H1 (cell line): ENCODE measurements at regions not wholly inside any gene's neighbourhood (a gene's known extent, or its start where the extent isn't known, plus 50 kb on each side); places are given as distances from the start of the nearest gene placed in this dataset.

Experiments
- CTCF ChIA-PET: fragments of 300-600 bp; sonication (Branson Sonifier 250); formaldehyde crosslinking; loops from one replicate; lab custom pipeline; 2021; ENCODE audit not compliant: partially characterized antibody; lab: Charles Lee
- POLR2A ChIA-PET: fragments of 300-600 bp; sonication (Branson Sonifier 250); formaldehyde crosslinking; loops from one replicate; lab custom pipeline; 2021; ENCODE audit warnings: inconsistent platforms; ENCODE audit not compliant: partially characterized antibody; lab: Charles Lee
- DNase-seq, 2 experiments: peaks; one replicate each; pipeline versions ENCODE4 v3.0.0 to v3.0.0-alpha.2; 2010 to 2022; ENCODE audit warnings: low spot score in 2 of 2, low read depth in 1 of 2, mixed read lengths in 1 of 2
- FAIRE-seq: peaks from 2 replicates; lab custom pipeline; 2011; peaks lifted over from hg19 to GRCh38; lab: Jason Lieb, UNC
- H2AFZ ChIP-seq: 2 replicates; pipeline ENCODE4 v1.8.1; 2012; ENCODE audit warnings: low read length, inconsistent platforms
- H2AK5ac ChIP-seq: 2 replicates; pipeline ENCODE4 v1.6.1; 2013; ENCODE audit warnings: low read depth, low read length
- H2BK120ac ChIP-seq: replicated peaks from 2 replicates; pipeline ENCODE3; 2013; ENCODE audit warnings: low read depth, low read length, inconsistent platforms
- H2BK12ac ChIP-seq: 2 replicates; pipeline ENCODE4 v1.6.1; 2013; ENCODE audit warnings: low read depth, low read length
- H2BK15ac ChIP-seq: 2 replicates; pipeline ENCODE4 v1.6.1; 2013; ENCODE audit warnings: low read length
- H2BK20ac ChIP-seq: 2 replicates; pipeline ENCODE4 v1.6.1; 2013; ENCODE audit warnings: low read length
- H2BK5ac ChIP-seq: 2 replicates; pipeline ENCODE4 v1.6.1; 2013; ENCODE audit warnings: low read depth, low read length
- H3K14ac ChIP-seq: 2 replicates; pipeline ENCODE4 v1.6.1; 2013; ENCODE audit warnings: inconsistent platforms; ENCODE audit not compliant: insufficient read length
- H3K18ac ChIP-seq: 2 replicates; pipeline ENCODE4 v1.6.1; 2013; ENCODE audit warnings: low read length; ENCODE audit errors: extremely low read depth
- H3K23ac ChIP-seq: 2 replicates; pipeline ENCODE4 v1.6.1; 2013; ENCODE audit warnings: inconsistent platforms; ENCODE audit not compliant: insufficient read length
- H3K23me2 ChIP-seq: 2 replicates; pipeline ENCODE4 v1.6.1; 2013; ENCODE audit warnings: low read depth, low read length
- H3K27ac ChIP-seq: 2 replicates; pipeline ENCODE4 v1.6.1; 2011; ENCODE audit warnings: low read depth, low read length, inconsistent platforms
- H3K27me3 ChIP-seq, 4 experiments: replicated peaks in 1 of 4; 1 replicate in 1 of 4; 2 replicates in 3 of 4; pipeline versions ENCODE4 v1.6.1 to v1.8.1; 2011 to 2013; ENCODE audit warnings: low read length in 3 of 4, mild to moderate bottlenecking in 3 of 4, inconsistent platforms in 2 of 4, mixed read lengths in 2 of 4, moderate library complexity in 1 of 4; ENCODE audit not compliant: control insufficient read depth in 3 of 4, insufficient read depth in 3 of 4; ENCODE audit errors: extremely low read depth in 1 of 4
- H3K36me3 ChIP-seq, 4 experiments: 2 replicates each; pipeline versions ENCODE4 v1.6.1 to v1.8.1; 2011 to 2013; ENCODE audit warnings: mild to moderate bottlenecking in 4 of 4, low read length in 3 of 4, moderate library complexity in 2 of 4, control low read depth in 1 of 4, inconsistent platforms in 1 of 4; ENCODE audit not compliant: insufficient read depth in 4 of 4, control insufficient read depth in 2 of 4
- H3K4ac ChIP-seq: replicated peaks from 2 replicates; pipeline ENCODE3; 2013; ENCODE audit warnings: low read length, low read depth, mixed read lengths, inconsistent platforms; ENCODE audit not compliant: insufficient read length
- H3K4me1 ChIP-seq, 4 experiments: replicated peaks in 1 of 4; 1 replicate in 1 of 4; 2 replicates in 3 of 4; pipeline versions ENCODE4 v1.6.1 to v1.8.1; 2011 to 2013; ENCODE audit warnings: low read length in 3 of 4, inconsistent platforms in 2 of 4, mixed read lengths in 1 of 4; ENCODE audit not compliant: insufficient read depth in 4 of 4, control insufficient read depth in 3 of 4
- H3K4me2 ChIP-seq, 2 experiments: 2 replicates each; pipeline versions ENCODE4 v1.6.1 to v1.8.1; 2011 to 2013; ENCODE audit warnings: low read depth in 2 of 2, low read length in 2 of 2, control low read depth in 1 of 2, inconsistent platforms in 1 of 2, mild to moderate bottlenecking in 1 of 2; ENCODE audit not compliant: insufficient read depth in 1 of 2
- H3K4me3 ChIP-seq, 4 experiments: fragments of 200-600, 300-600 bp in 1 of 4; sonication (generic), shearing (Covaris generic), sonication (Bioruptor Twin) in 1 of 4; 2 replicates each; pipeline versions ENCODE4 v1.5.1 to v1.8.1; 2011 to 2016; ENCODE audit warnings: low read length in 4 of 4, low read depth in 3 of 4, control low read depth in 2 of 4, inconsistent platforms in 2 of 4, mild to moderate bottlenecking in 2 of 4, mixed read lengths in 1 of 4, moderate library complexity in 1 of 4; ENCODE audit not compliant: insufficient read depth in 2 of 4; ENCODE audit errors: extremely low read depth in 1 of 4
- H3K56ac ChIP-seq: replicated peaks from 2 replicates; pipeline ENCODE3; 2013; ENCODE audit warnings: low read depth, mild to moderate bottlenecking, mixed read lengths, low read length, inconsistent platforms; ENCODE audit not compliant: insufficient read length
- H3K79me1 ChIP-seq: 2 replicates; pipeline ENCODE4 v1.6.1; 2013; ENCODE audit warnings: low read depth, low read length, control low read depth
- H3K79me2 ChIP-seq, 2 experiments: 2 replicates each; pipeline versions ENCODE4 v1.6.1 to v1.8.1; 2012 to 2013; ENCODE audit warnings: low read length in 2 of 2, mild to moderate bottlenecking in 2 of 2, inconsistent platforms in 1 of 2; ENCODE audit not compliant: insufficient read depth in 2 of 2, control insufficient read depth in 1 of 2
- H3K9ac ChIP-seq, 4 experiments: replicated peaks in 1 of 4; 1 replicate in 1 of 4; 2 replicates in 3 of 4; pipeline versions ENCODE4 v1.6.1 to v1.8.1; 2011 to 2013; ENCODE audit warnings: low read depth in 3 of 4, low read length in 3 of 4, control low read depth in 2 of 4, mild to moderate bottlenecking in 2 of 4, moderate library complexity in 2 of 4, inconsistent platforms in 1 of 4; ENCODE audit errors: extremely low read depth in 1 of 4
- H3K9me3 ChIP-seq, 2 experiments: 2 replicates each; pipeline versions ENCODE4 v1.6.1 to v1.8.1; 2012 to 2013; ENCODE audit warnings: mild to moderate bottlenecking in 2 of 2, moderate library complexity in 2 of 2, control low read depth in 1 of 2, inconsistent platforms in 1 of 2, low read depth in 1 of 2, low read length in 1 of 2, mixed read lengths in 1 of 2; ENCODE audit not compliant: insufficient read depth in 2 of 2
- H4K20me1 ChIP-seq, 2 experiments: replicated peaks in 1 of 2; 2 replicates each; pipeline versions ENCODE3 to v1.8.1; 2011 to 2013; ENCODE audit warnings: inconsistent platforms in 2 of 2, low read length in 2 of 2, mild to moderate bottlenecking in 1 of 2; ENCODE audit not compliant: insufficient read depth in 2 of 2, control insufficient read depth in 1 of 2
- H4K5ac ChIP-seq: 2 replicates; pipeline ENCODE4 v1.6.1; 2013; ENCODE audit warnings: low read length, low read depth, mixed read lengths, inconsistent platforms; ENCODE audit not compliant: insufficient read length
- H4K8ac ChIP-seq: 2 replicates; pipeline ENCODE4 v1.8.0; 2013; ENCODE audit warnings: mild to moderate bottlenecking, moderate library complexity, low read length, inconsistent platforms; ENCODE audit not compliant: insufficient read depth; ENCODE audit errors: extremely low read depth
- H4K91ac ChIP-seq: replicated peaks from 2 replicates; pipeline ENCODE3; 2013; ENCODE audit warnings: low read length, mixed read lengths, inconsistent platforms; ENCODE audit not compliant: insufficient read length
- BACH1 ChIP-seq: IDR thresholded peaks from 2 replicates; pipeline ENCODE4 v1.6.1; 2012; ENCODE audit warnings: low read length, improper control_type of control experiment
- NRF1 ChIP-seq: IDR thresholded peaks from 2 replicates; pipeline ENCODE4 v1.6.1; 2011; ENCODE audit warnings: mild to moderate bottlenecking, low read depth, low read length, improper control_type of control experiment
- PHF8 ChIP-seq: fragments of 200-600 bp; sonication (generic); conservative IDR thresholded peaks from 2 replicates; pipeline ENCODE4 v1.7.1; 2012; ENCODE audit warnings: low read depth, mild to moderate bottlenecking, inconsistent platforms, low read length, moderate library complexity
- SAP30 ChIP-seq: fragments of 300-600 bp; sonication (generic); IDR thresholded peaks from 2 replicates; pipeline ENCODE4 v1.7.1; 2012; ENCODE audit warnings: low read length, moderate library complexity, mild to moderate bottlenecking, inconsistent platforms; ENCODE audit not compliant: insufficient read depth, insufficient replicate concordance
- SIRT6 ChIP-seq: IDR thresholded peaks from one replicate; pipeline ENCODE4 v1.7.1; 2012; ENCODE audit warnings: low read length, inconsistent platforms
- WGBS, 2 experiments: shearing (Covaris generic) in 1 of 2; methylation state at CpG; one replicate each; pipeline versions ENCODE4 v1.1.6 to v1.1.7; 2013 to 2015; ENCODE audit warnings: low lambda C conversion rate in 2 of 2, mixed read lengths in 2 of 2, inconsistent platforms in 1 of 2, low coverage in 1 of 2, missing lambda C conversion rate in 1 of 2; ENCODE audit not compliant: insufficient replicate concordance in 2 of 2, insufficient coverage in 1 of 2, insufficient read length in 1 of 2; ENCODE audit errors: extremely low coverage in 1 of 2, missing lambda C conversion rate in 1 of 2; 5-methylcytosine and 5-hydroxymethylcytosine counted together

GRCh38 chr4:17189401-17189720, 290.9 kb upstream of the LDB2 start:
- no peak overlapping the region for H2BK15ac ChIP-seq
- H3K36me3 ChIP-seq = no peaks in the 10 kb centered on the region
- ChIA-PET POLR2A (no interaction called here), CTCF (interaction anchor here (0.9 to 1.0 kb wide), 2 partner anchors 18 to 404 kb away, joined by 3 to 4 read pairs; no protein-coding TSS in a partner anchor)
- no peak overlapping the region for H3K14ac ChIP-seq
- H2AK5ac ChIP-seq = no peak overlapping the region
- H2BK5ac ChIP-seq = no peak overlapping the region
- no peak for DNase-seq
- H3K9me3 ChIP-seq = 0 out of 4 replicates have a peak, but pooled peaks cover 0 to 6% of the 10 kb centered on the region in 2 experiments
- H4K5ac ChIP-seq = no peak overlapping the region
- peaks cover 2 to 6% (median 4%) of the 10 kb centered on the region in 4 experiments; a peak in 5 of 7 replicates for H3K4me1 ChIP-seq
- H4K91ac ChIP-seq = no peak overlapping the region
- H3K23ac ChIP-seq = no peak overlapping the region
- H3K18ac ChIP-seq = no peak overlapping the region
- H2BK20ac ChIP-seq = no peak overlapping the region
- no peaks in the 10 kb centered on the region for H3K79me2 ChIP-seq
- no peak for FAIRE-seq
- H3K9ac ChIP-seq = no peak overlapping the region
- H3K79me1 ChIP-seq = no peaks in the 10 kb centered on the region
- no peak overlapping the region for H3K4me3 ChIP-seq
- H3K4ac ChIP-seq = no peak overlapping the region
- H2BK12ac ChIP-seq = no peak overlapping the region
- H3K27me3 ChIP-seq = no peaks in the 10 kb centered on the region
- H3K23me2 ChIP-seq = no peaks in the 10 kb centered on the region; the same call in 1 of the 2 replicates
- TF ChIP-seq PHF8 (no peak), SIRT6 (no peak), BACH1 (no peak), SAP30 (no peak), NRF1 (no peak)
- H4K8ac ChIP-seq = no peak overlapping the region
- 95% methylated on average over 4 of the region's 4 CpGs; no CpG with 5 or more reads in 1 of the 2 experiments for WGBS, 2 experiments
- H2AFZ ChIP-seq = no peak overlapping the region
- no peak overlapping the region for H2BK120ac ChIP-seq
- no peak overlapping the region for H3K4me2 ChIP-seq
- no peak overlapping the region for H3K56ac ChIP-seq
- H4K20me1 ChIP-seq = no peaks in the 10 kb centered on the region
- H3K27ac ChIP-seq = no peak overlapping the region
